22Rv1 (cell line): ENCODE measurements at regions not wholly inside any gene's neighbourhood (a gene's known extent, or its start where the extent isn't known, plus 50 kb on each side); places are given as distances from the start of the nearest gene placed in this dataset.

Experiments used
- CTCF ChIP-seq: fragments of 450-650 bp; IDR thresholded peaks from 2 replicates; pipeline ENCODE4 v1.5.1; 2017; ENCODE audit warnings: mild to moderate bottlenecking
- ZFX ChIP-seq: fragments of 450-650 bp; IDR thresholded peaks from 2 replicates; pipeline ENCODE4 v1.6.1; 2017; ENCODE audit warnings: antibody characterized with exemption, borderline replicate concordance

- TF ChIP-seq CTCF (no peak), ZFX (no peak)
Observed at GRCh38 chr17:13761038-13761603, 159.4 kb upstream of the HS3ST3A1 start.
